ENCODE measurements at regions not wholly inside any gene's neighbourhood (a gene's known extent, or its start where the extent isn't known, plus 50 kb on each side); places are given as distances from the start of the nearest gene placed in this dataset.

DNA sequence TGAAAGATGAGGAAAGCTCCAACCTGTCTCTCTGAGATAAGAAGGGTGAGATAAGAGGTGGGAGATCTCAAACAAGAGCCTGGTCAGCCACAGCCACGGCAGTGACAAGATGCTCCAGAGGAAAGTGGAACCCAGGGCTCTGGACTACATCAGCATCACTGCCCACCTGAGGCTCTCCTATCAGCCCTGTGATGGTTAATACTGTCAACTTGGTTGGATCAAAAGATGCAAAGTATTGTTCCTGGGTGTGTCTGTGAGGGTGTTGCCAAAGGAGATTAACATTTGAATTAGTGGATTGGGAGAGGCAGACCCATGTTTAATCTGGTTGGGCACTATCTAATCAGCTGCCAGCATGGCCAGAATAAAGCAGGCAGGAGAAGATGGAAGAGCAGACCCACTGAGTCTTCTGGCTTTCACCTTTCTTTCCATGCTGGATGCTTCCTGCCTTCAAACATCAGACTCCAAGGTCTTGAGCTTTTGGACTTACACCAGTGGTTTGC is 476.6 kb upstream of the NBEA start:
- DNase-seq (ENCODE audit: low read depth in 2 of 2) = no peak

DNA sequence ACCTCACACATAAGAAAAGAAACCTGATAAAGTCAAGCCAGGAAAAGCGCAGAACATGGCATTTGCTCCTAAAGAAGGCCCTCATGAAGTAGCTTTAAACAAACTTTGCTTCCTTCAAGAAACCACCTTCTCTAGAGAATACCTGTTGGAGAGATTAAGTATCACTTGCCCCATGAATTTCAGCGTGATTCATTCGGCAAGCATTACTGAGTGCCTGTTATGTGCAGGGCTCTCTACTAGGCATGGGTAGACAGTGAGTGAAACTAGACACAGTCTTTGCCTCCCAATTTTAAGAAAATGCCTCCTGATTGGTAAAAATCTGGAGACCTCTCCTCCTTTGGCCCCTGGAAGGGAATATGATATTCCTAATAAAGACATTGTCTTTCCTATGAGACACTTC is 475.8 kb upstream of the NBEA start:
- no peak for DNase-seq (ENCODE audit: low read depth in 2 of 2)

- no peak for DNase-seq (ENCODE audit: low read depth in 2 of 2)
Measured at GRCh38 chr13:34467450-34468083, 474.5 kb upstream of the NBEA start.

DNA sequence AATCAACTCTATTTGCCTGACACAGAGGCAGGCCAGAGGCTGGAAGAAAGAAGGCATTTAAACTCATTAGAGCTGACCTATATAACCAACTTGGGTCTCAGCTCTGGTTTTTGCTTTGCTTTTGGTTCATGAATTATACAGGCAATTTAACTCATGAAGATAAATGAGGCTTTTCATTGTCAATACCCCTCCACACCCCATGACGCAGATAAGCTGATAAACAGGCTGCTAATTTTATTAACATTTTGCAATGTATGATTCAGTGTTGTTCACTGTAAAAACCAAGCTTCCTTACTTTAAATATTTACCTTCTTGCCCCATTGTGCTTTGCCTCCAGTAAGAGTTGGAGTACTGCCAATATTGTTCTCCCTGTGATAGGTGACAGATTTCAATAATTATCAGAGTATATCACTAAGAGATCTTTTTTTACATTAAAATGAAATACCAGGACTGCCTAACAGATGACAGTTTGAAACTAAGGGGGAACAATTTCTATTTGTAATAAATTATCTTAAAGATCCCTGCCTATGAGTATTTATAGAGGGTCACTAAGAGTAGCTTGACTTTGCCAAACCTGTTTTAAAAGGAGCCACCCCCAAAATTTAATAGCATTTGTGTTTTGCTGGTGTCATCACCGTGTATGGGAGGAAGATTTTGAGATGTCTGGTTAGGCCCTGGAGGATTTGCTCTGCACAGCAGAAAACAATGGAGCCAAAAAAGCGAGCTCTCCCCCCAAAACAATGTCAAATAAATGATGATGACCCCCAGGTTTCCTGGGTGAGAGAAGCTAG is 472.7 kb upstream of the NBEA start:
- no peak for DNase-seq (ENCODE audit: low read depth in 2 of 2)

DNA sequence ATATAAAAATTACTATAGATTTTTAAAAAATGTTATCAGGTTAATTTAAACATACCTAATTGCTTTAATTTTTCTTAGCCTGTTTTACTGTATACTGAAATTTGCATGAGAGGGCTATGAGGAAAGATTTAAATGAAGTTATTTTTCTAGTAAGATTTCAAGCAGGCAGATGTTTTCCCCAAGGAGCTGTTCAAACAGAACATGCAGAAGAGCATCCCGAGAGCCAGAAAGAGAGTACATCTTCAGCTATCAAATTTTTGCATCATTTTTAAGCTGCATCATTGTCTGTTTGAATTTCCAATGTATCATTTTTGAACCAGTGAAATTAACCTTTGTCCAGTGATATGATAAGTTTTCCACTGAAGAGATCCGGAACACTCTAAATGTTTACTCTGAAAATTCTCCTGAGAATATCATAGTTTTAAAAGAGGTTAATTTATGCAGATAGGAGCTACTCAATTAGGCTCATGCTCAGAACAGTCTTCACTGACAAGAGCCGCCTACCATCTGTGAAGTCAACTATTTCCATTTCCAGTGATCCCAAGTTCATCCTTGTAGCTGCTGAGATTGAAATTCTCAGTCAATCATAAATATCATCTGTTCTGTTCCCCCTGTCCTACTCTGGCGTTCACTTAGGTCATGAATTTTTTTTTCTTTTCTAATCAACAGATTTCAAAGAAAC is 467.7 kb upstream of the NBEA start:
- DNase-seq (ENCODE audit: low read depth in 2 of 2) = no peak

- no peak for DNase-seq (ENCODE audit: low read depth in 2 of 2)
Measured at GRCh38 chr13:34478376-34478775, 463.7 kb upstream of the NBEA start.

- DNase-seq (ENCODE audit: low read depth in 2 of 2) = no peak
Measured at GRCh38 chr13:34502011-34502410, 440.1 kb upstream of the NBEA start.

- no peak for DNase-seq (ENCODE audit: low read depth in 2 of 2)
Measured at GRCh38 chr13:34502621-34503020, 439.4 kb upstream of the NBEA start.

- DNase-seq (ENCODE audit: low read depth in 2 of 2) = no peak
Measured at GRCh38 chr13:34506796-34507195, 435.3 kb upstream of the NBEA start.

DNA sequence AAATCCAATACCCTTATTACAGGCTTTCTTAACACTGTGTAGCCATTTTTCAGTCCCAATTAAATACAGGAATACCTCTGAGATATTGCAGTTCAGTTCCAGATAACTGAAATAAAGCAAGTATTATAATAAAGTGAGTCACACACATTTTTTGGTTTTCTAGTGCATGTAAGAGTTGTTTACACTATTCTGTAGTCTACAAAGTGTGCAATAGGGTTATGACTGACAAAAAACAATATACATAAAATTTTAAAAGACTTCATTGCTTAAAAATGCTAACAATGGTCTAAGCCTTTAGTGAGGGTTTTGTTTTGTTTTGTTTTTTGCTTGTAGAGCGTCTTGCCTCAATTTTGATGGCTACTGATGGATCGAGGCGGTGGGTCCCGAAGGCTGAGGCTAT is 434.4 kb upstream of the NBEA start:
- DNase-seq (ENCODE audit: low read depth in 2 of 2) = no peak

GRCh38 chr13:34512817-34513216 is 429.3 kb upstream of the NBEA start:
- no peak for DNase-seq (ENCODE audit: low read depth in 2 of 2)

DNA sequence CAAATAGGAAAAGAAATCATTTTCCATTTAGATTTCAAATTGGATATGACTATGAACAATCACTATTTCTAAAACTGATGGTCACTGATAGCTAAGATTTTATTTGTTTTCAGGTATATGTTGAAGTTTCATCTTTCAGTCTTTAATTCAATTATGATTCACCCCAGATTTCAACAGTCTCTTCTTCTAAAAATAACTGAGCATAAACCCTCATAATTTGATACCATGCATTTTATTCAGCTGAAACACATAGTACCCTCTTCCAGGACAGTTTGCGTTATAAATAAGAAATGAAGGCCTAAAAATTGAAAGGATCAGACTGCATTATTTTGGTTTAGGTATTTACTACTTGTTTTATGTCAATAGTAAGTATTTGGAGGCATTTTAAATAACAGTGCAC is 428.5 kb upstream of the NBEA start:
- no peak for DNase-seq (ENCODE audit: low read depth in 2 of 2)

- no peak for DNase-seq (ENCODE audit: low read depth in 2 of 2)
Measured at GRCh38 chr13:34515201-34515600, 426.9 kb upstream of the NBEA start.

DNA sequence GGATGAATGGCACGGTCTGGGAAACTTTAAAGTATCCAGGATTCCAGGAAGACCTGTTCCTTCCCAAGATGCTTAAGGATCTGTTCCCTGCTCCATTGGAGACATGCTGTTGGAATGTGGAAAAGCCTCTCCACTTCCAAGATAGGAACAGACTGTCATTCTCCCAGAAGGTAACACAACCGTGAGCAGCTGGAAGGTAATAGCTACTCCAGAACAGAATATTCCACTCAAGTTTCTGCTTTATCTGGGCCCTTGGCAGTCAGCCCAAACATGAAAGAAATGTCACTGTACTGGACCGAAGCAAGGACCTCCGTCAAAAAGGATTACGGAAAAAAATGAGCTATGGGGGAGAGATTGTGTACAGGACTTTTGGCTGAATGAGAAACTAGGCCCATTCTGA is 420.9 kb upstream of the NBEA start:
- no peak for DNase-seq (ENCODE audit: low read depth in 2 of 2)

DNA sequence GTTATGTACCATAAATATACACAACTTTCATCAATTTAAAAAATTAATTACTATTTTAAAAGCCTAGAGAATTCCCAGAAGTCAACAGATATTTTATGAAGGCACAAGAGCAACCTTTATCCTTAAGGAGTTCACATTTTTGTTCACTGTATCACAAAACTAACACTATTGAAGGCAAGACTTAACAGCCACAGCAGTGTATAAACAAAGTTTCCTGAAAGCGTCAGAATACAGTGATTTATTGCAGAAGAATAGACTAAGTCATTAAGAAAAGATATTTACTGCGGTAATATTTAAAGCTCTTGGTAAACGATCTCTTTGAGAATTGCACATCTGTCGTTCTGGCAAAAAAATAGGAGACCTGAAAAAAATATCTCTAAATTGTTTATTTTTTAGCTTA is 419.3 kb upstream of the NBEA start:
- no peak for DNase-seq (ENCODE audit: low read depth in 2 of 2)

DNA sequence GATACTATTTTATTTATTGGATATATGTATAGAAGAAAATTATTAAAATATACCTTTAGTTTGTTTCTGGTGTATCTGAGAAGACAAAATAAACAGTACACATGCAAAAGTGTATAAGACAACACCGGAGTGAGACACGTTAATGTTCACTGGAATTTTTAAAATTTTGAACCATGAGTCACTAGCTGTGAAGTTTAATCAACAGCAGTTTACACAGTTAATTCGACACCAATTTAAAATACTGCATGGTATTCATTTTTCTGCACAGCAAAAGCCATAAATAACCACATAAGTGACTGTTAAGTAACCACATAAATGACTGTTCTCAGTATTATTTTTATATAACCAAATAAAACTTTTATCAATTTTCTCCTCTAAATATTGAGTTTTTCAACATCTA is 418.7 kb upstream of the NBEA start:
- no peak for DNase-seq (ENCODE audit: low read depth in 2 of 2)

DNA sequence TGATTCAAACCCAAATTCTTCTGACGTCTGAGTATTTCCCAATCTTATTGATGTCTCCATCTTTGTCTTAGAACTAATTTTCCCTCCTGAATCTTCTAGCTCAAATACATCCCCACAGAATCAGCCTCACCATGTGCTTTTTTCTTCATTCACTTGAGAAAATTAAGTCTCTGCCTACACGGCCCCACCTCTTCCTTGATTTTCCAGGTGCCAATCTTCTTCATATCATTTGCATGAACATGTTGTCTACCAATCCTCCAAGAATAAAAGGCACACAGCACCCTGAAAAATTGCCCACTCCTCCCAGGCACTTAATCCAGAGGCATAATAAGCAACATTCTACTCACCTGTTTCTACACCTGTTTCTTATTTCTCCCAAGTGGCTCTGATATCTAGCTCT is 408.1 kb upstream of the NBEA start:
- DNase-seq (ENCODE audit: low read depth in 2 of 2) = no peak

- DNase-seq (ENCODE audit: low read depth in 2 of 2) = no peak
Measured at GRCh38 chr13:34542321-34542720, 399.7 kb upstream of the NBEA start.

DNA sequence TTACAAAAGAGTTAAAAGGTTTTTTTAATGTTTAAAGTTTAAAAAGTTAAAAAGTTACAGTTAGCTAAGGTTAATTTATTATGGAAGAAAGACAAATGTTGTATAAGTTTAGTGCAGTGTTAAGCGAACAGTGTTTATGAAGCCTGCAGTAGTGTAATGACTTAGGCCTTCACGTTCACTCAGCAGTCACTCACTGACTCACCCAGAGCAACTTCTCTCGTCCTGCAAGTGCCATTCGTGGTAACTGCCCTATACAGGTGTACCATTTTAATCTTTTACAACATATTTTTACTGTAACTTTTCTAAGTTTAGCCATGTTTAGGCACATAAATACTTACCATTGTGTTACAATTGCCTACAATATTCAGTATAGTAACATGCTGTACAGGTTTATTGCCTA is 398.2 kb upstream of the NBEA start:
- no peak for DNase-seq (ENCODE audit: low read depth in 2 of 2)

DNA sequence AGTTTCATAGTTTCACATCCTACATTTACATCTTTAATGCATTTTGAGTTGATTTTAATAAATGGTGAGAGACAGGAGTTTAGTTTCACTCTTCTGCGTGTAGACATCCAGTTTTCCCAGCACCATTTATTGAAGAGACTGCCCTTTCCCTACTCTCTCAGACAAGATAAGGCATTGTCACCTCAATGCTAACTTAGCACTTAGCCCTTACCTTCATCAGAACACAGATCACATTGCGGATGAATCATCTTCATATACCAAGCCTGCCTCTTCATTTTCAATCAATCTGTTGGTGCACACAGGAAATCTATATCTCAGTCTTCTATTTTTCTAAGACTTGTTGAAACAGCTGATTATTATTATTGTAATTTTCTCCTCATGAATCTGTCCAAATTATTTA is 396.6 kb upstream of the NBEA start:
- DNase-seq (ENCODE audit: low read depth in 2 of 2) = no peak

- DNase-seq (ENCODE audit: low read depth in 2 of 2) = no peak
Measured at GRCh38 chr13:34546344-34547250, 395.5 kb upstream of the NBEA start.

DNA sequence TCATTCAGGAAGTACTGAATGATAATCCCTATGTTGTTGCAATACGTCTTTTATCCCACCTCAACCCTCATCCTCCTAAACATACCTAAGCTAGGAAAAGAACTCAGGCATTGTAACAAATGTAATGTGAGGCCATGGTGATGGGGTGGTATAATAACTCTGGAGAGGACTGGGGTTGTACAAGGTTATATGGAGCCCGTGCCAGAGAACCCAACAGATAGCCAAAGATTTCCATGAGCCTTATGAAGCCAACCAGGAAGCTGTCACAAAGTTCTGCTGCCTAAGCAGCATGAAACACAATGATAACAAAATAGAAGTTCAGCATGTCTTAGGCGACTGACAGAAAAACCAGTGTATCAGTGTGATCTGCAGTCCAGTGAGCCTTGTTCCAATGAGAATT is 394.1 kb upstream of the NBEA start:
- no peak for DNase-seq (ENCODE audit: low read depth in 2 of 2)

All from activated CD8-positive, alpha-beta memory T cell treated with anti-CD3 and anti-CD28 coated beads for 4 hours (primary cell).